IMR-90 (cell line): ENCODE measurements at regions not wholly inside any gene's neighbourhood (a gene's known extent, or its start where the extent isn't known, plus 50 kb on each side); places are given as distances from the start of the nearest gene placed in this dataset.

Experiments
- BHLHE40 ChIP-seq: fragments of 150-350 bp; IDR thresholded peaks from 2 replicates; pipeline ENCODE4 v1.6.1; 2016; ENCODE audit warnings: mild to moderate bottlenecking, low read depth, low read length
- CEBPB ChIP-seq: IDR thresholded peaks from 2 replicates; pipeline ENCODE4 v1.6.1; 2012; ENCODE audit warnings: low read depth, low read length, improper control_type of control experiment
- CHD1 ChIP-seq: IDR thresholded peaks from 2 replicates; pipeline ENCODE4 v1.6.1; 2012; ENCODE audit warnings: low read depth, low read length, improper control_type of control experiment
- CTCF ChIP-seq: conservative IDR thresholded peaks from 2 replicates; pipeline ENCODE4 v1.5.1; 2012; ENCODE audit warnings: mild to moderate bottlenecking, low read depth, low read length, improper control_type of control experiment
- MAFK ChIP-seq: IDR thresholded peaks from 2 replicates; pipeline ENCODE4 v1.6.1; 2012; ENCODE audit warnings: low read depth, low read length, improper control_type of control experiment
- MAZ ChIP-seq: IDR thresholded peaks from 2 replicates; pipeline ENCODE4 v1.6.1; 2012; ENCODE audit warnings: low read depth, mild to moderate bottlenecking, low read length, improper control_type of control experiment, moderate library complexity, borderline replicate concordance
- MXI1 ChIP-seq: IDR thresholded peaks from 2 replicates; pipeline ENCODE4 v1.6.1; 2012; ENCODE audit warnings: low read depth, mild to moderate bottlenecking, low read length, moderate library complexity, borderline replicate concordance
- NFE2L2 ChIP-seq: fragments of 150-350 bp; IDR thresholded peaks from 2 replicates; pipeline ENCODE4 v1.6.1; 2016; ENCODE audit warnings: low read depth, mild to moderate bottlenecking, low read length
- POLR2A ChIP-seq: IDR thresholded peaks from 2 replicates; pipeline ENCODE4 v1.6.1; 2012; ENCODE audit warnings: mild to moderate bottlenecking, low read depth, low read length
- RAD21 ChIP-seq: IDR thresholded peaks from 2 replicates; pipeline ENCODE4 v1.6.1; 2012; ENCODE audit warnings: low read length, improper control_type of control experiment
- RCOR1 ChIP-seq: IDR thresholded peaks from 2 replicates; pipeline ENCODE4 v1.6.1; 2012; ENCODE audit warnings: mild to moderate bottlenecking, low read length, improper control_type of control experiment; ENCODE audit not compliant: insufficient replicate concordance
- RFX5 ChIP-seq: IDR thresholded peaks from 2 replicates; pipeline ENCODE4 v1.8.0; 2012; ENCODE audit warnings: low read depth, mild to moderate bottlenecking, low read length, moderate library complexity
- USF2 ChIP-seq: fragments of 150-350 bp; IDR thresholded peaks from 2 replicates; pipeline ENCODE4 v1.6.1; 2017; ENCODE audit warnings: mild to moderate bottlenecking, antibody characterized with exemption, low read length, low read depth

- TF ChIP-seq POLR2A (no peak), CHD1 (no peak), CTCF (no peak), MAZ (no peak), BHLHE40 (no peak), MXI1 (no peak), RAD21 (no peak), USF2 (no peak), NFE2L2 (no peak), CEBPB (no peak), RCOR1 (no peak), RFX5 (no peak), MAFK (no peak)
These were observed 742.3 kb upstream of the SLC8A1 start for GRCh38 chr2:41194230-41194629.
